ENCODE measurements at regions not wholly inside any gene's neighbourhood (a gene's known extent, or its start where the extent isn't known, plus 50 kb on each side); places are given as distances from the start of the nearest gene placed in this dataset.
A peak's percentile ranks its signal among the peaks of the same experiment; 100 is the strongest.

GRCh38 chr10:29876008-29876555 lies 183.3 kb downstream of the JCAD start:
- Histone ChIP-seq H3K4me3 (ENCODE audit: low read depth in 2 of 2, low read length in 1 of 2) (no peak overlapping the region), H3K27me3 (ENCODE audit: insufficient read depth) (no peaks in the 10 kb centered on the region), H3K4me2 (no peak overlapping the region), H4K20me1 (ENCODE audit: insufficient read depth) (no peaks in the 10 kb centered on the region), H2AFZ (ENCODE audit: low read depth) (no peak overlapping the region), H3K27ac (ENCODE audit: low read depth in 2 of 2, low read length in 1 of 2) (peak overlapping the region; percentile 76 to 80; a peak in 2 of 4 replicates), H3F3A (replicated peaks; ENCODE audit: insufficient read depth) (no peaks in the 10 kb centered on the region), H3K9me2 (no peaks in the 10 kb centered on the region), H3K4me1 (ENCODE audit: control insufficient read depth in 1 of 2, insufficient read depth in 2 of 2, low read depth in 1 of 2, low read length in 1 of 2) (peaks cover 19% of the 10 kb centered on the region in 2 experiments), H3K9me3 (no peaks in the 10 kb centered on the region), H3K79me2 (ENCODE audit: insufficient read depth) (no peaks in the 10 kb centered on the region), H3K36me3 (replicated peaks in 1 of 2; ENCODE audit: control insufficient read depth in 1 of 2, insufficient read depth in 2 of 2, low read length in 1 of 2) (no peaks in the 10 kb centered on the region), H3K9ac (no peak overlapping the region)
- ChIA-PET CTCF (no interaction called here), POLR2A (no interaction called here)
- no peak for DNase-seq
- TF ChIP-seq FOXJ3 (CRISPR knock-in tag; IDR thresholded peaks at IDR 0.05) (no peak), TCF12 (IDR thresholded peaks at IDR 0.05) (peak; percentile 85), MAX (IDR thresholded peaks at IDR 0.05; ENCODE audit: low read depth) (no peak), RFX5 (IDR thresholded peaks at IDR 0.05; ENCODE audit: low read length) (no peak), GATA2 (CRISPR knock-in tag; IDR thresholded peaks at IDR 0.05) (no peak), TEAD4 (IDR thresholded peaks at IDR 0.05; ENCODE audit: borderline replicate concordance, insufficient read depth) (0 out of 2 replicates have a peak, but pooled peaks have one; percentile 36), RXRA (IDR thresholded peaks at IDR 0.05; ENCODE audit: borderline replicate concordance, low read depth) (peak; percentile 80; the same call in 1 of the 2 replicates), NFIC (IDR thresholded peaks at IDR 0.05; ENCODE audit: borderline replicate concordance) (peak; percentile 49; the same call in 1 of the 2 replicates), MXI1 (IDR thresholded peaks at IDR 0.05; ENCODE audit: low read depth, low read length) (no peak), NRF1 (IDR thresholded peaks at IDR 0.05; ENCODE audit: low read depth, low read length) (no peak), FOXM1 (IDR thresholded peaks at IDR 0.05; ENCODE audit: low read depth) (no peak), EP300 (IDR thresholded peaks at IDR 0.05; ENCODE audit: borderline replicate concordance in 1 of 2, low read depth in 1 of 2, low read length in 1 of 2) (peak; percentile 54 to 72; a peak in 2 of 4 replicates), RCOR1 (IDR thresholded peaks at IDR 0.05; ENCODE audit: low read length) (no peak)
- TF ChIP-seq, protein P1, sequence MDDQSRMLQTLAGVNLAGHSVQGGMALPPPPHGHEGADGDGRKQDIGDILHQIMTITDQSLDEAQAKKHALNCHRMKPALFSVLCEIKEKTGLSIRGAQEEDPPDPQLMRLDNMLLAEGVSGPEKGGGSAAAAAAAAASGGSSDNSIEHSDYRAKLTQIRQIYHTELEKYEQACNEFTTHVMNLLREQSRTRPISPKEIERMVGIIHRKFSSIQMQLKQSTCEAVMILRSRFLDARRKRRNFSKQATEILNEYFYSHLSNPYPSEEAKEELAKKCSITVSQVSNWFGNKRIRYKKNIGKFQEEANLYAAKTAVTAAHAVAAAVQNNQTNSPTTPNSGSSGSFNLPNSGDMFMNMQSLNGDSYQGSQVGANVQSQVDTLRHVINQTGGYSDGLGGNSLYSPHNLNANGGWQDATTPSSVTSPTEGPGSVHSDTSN (IDR thresholded peaks at IDR 0.05), result peak; percentile 92
- 68% methylated on average over 10 of the region's 10 CpGs for WGBS (ENCODE audit: low lambda C conversion rate)

DNA sequence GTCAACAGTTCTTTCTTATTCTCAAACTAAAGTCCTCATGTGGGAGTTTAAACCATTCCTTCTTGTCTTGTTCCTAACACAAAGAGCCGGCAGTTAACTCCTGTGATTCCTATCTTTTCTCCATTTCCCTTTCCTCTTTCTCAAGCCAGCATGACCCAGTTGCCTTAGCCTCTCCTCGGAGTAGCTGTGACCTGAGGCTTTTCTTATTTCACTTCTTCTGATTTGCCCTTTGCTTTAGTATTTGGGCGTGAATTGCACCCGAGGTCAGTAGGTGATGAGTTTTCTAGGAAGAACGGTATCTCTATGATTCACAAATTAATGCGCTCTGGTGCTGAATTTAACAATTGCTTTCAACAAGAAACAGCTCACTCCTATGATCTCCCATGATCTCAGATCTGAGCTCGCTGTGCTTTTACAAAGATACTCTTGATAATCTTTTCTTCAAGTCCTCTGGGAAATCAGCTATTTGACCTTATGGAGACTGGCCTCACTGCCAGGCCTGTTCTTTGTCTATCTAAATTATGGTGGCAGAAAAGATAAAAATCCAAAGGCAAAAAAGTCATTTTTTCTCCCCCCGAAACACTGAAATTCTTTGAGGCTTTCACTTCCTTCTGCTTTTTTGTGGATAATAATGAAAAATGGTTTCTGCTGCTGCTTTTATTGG lies 184.6 kb downstream of the JCAD start:
- peak; percentile 29 for DNase-seq
- ChIA-PET POLR2A (no interaction called here), CTCF (interaction anchor here (0.6 kb wide), 1 partner anchor 23 kb away, joined by 4 read pairs; no protein-coding TSS in a partner anchor)
- Histone ChIP-seq H3K4me3 (ENCODE audit: low read depth in 2 of 2, low read length in 1 of 2) (no peak overlapping the region), H3K9me3 (no peaks in the 10 kb centered on the region), H3K36me3 (replicated peaks in 1 of 2; ENCODE audit: control insufficient read depth in 1 of 2, insufficient read depth in 2 of 2, low read length in 1 of 2) (no peaks in the 10 kb centered on the region), H4K20me1 (ENCODE audit: insufficient read depth) (no peaks in the 10 kb centered on the region), H3K4me1 (ENCODE audit: control insufficient read depth in 1 of 2, insufficient read depth in 2 of 2, low read depth in 1 of 2, low read length in 1 of 2) (peaks cover 19% of the 10 kb centered on the region in 2 experiments), H3K27ac (ENCODE audit: low read depth in 2 of 2, low read length in 1 of 2) (peak overlapping the region; percentile 76 to 80), H3K9ac (no peak overlapping the region), H3K4me2 (no peak overlapping the region), H2AFZ (ENCODE audit: low read depth) (no peak overlapping the region), H3K27me3 (ENCODE audit: insufficient read depth) (no peaks in the 10 kb centered on the region), H3K9me2 (no peaks in the 10 kb centered on the region), H3K79me2 (ENCODE audit: insufficient read depth) (no peaks in the 10 kb centered on the region), H3F3A (replicated peaks; ENCODE audit: insufficient read depth) (no peaks in the 10 kb centered on the region)
- WGBS (ENCODE audit: low lambda C conversion rate), result 49% methylated on average over 8 of the region's 8 CpGs
- peak; percentile 88 for TF ChIP-seq GATA2 (CRISPR knock-in tag; IDR thresholded peaks at IDR 0.05)
- no peak for TF ChIP-seq RAD21 (IDR thresholded peaks at IDR 0.05; ENCODE audit: low read length)
- TF ChIP-seq, protein P2, sequence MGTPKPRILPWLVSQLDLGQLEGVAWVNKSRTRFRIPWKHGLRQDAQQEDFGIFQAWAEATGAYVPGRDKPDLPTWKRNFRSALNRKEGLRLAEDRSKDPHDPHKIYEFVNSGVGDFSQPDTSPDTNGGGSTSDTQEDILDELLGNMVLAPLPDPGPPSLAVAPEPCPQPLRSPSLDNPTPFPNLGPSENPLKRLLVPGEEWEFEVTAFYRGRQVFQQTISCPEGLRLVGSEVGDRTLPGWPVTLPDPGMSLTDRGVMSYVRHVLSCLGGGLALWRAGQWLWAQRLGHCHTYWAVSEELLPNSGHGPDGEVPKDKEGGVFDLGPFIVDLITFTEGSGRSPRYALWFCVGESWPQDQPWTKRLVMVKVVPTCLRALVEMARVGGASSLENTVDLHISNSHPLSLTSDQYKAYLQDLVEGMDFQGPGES (IDR thresholded peaks at IDR 0.05; ENCODE audit: low read depth, low read length), result no peak
- TF ChIP-seq USF2 (IDR thresholded peaks at IDR 0.05; ENCODE audit: borderline replicate concordance, low read depth, low read length), result no peak
- TF ChIP-seq RCOR1 (IDR thresholded peaks at IDR 0.05; ENCODE audit: low read length), result no peak
- TF ChIP-seq EZH2phosphoT487 (IDR thresholded peaks at IDR 0.05; ENCODE audit: borderline replicate concordance, low read depth), result no peak
- no peak for TF ChIP-seq RFX5 (IDR thresholded peaks at IDR 0.05; ENCODE audit: low read length)
- no peak for TF ChIP-seq SMC3 (IDR thresholded peaks at IDR 0.05; ENCODE audit: low read depth, low read length)
- TF ChIP-seq GABPA (IDR thresholded peaks at IDR 0.05; ENCODE audit: low read depth), result no peak
- TF ChIP-seq, protein P3, sequence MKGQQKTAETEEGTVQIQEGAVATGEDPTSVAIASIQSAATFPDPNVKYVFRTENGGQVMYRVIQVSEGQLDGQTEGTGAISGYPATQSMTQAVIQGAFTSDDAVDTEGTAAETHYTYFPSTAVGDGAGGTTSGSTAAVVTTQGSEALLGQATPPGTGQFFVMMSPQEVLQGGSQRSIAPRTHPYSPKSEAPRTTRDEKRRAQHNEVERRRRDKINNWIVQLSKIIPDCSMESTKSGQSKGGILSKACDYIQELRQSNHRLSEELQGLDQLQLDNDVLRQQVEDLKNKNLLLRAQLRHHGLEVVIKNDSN (IDR thresholded peaks at IDR 0.05; ENCODE audit: borderline replicate concordance, low read depth), result no peak
- TF ChIP-seq EP300 (IDR thresholded peaks at IDR 0.05; ENCODE audit: borderline replicate concordance in 1 of 2, low read depth in 1 of 2, low read length in 1 of 2), result peak; percentile 69 to 73
- TF ChIP-seq CHD2 (IDR thresholded peaks at IDR 0.05; ENCODE audit: low read length, partially characterized antibody), result no peak
- no peak for TF ChIP-seq MXI1 (IDR thresholded peaks at IDR 0.05; ENCODE audit: low read depth, low read length)
- peak; percentile 45 for TF ChIP-seq POLR2AphosphoS5 (IDR thresholded peaks at IDR 0.05; ENCODE audit: low read depth, low read length)
- TF ChIP-seq TAF1 (IDR thresholded peaks at IDR 0.05; ENCODE audit: borderline replicate concordance, low read depth, low read length), result no peak

Data from SK-N-SH (cell line).